HG02938 (cell line): ENCODE measurements at regions not wholly inside any gene's neighbourhood (a gene's known extent, or its start where the extent isn't known, plus 50 kb on each side); places are given as distances from the start of the nearest gene placed in this dataset.
A peak's percentile ranks its signal among the peaks of the same experiment; 100 is the strongest.
"Not testable (repeated sequence)": the region's sequence is repeated elsewhere in the genome, so short reads cannot be mapped to it uniquely, and the experiment has no call there.

Experiments used
- ATAC-seq: cut with Tn5 transposase; IDR thresholded peaks from one replicate; pipeline ENCODE4 v1.9.1; 2021; ENCODE audit warnings: mild to moderate bottlenecking, moderate library complexity; ENCODE audit not compliant: unreplicated experiment

DNA sequence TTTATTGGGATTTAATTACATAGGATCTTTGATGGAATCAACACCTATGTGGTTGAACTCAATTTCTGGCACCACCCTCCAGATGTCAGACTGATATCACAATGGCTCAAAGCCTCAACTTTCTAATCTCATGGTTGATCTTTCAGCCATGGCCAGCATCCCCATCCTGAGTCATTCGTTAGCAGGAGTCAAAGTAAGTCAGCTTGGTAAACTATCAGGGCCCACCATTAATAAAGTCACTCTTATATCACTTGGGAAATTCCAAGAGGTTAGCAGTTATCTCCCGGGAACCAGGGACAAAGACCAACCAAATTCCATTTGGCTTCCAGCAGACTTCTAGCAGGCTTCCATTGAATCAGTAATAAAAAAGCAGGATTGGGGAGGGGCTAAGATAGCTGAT lies 50.7 kb upstream of the TNFSF4 start:
- no peak for ATAC-seq

DNA sequence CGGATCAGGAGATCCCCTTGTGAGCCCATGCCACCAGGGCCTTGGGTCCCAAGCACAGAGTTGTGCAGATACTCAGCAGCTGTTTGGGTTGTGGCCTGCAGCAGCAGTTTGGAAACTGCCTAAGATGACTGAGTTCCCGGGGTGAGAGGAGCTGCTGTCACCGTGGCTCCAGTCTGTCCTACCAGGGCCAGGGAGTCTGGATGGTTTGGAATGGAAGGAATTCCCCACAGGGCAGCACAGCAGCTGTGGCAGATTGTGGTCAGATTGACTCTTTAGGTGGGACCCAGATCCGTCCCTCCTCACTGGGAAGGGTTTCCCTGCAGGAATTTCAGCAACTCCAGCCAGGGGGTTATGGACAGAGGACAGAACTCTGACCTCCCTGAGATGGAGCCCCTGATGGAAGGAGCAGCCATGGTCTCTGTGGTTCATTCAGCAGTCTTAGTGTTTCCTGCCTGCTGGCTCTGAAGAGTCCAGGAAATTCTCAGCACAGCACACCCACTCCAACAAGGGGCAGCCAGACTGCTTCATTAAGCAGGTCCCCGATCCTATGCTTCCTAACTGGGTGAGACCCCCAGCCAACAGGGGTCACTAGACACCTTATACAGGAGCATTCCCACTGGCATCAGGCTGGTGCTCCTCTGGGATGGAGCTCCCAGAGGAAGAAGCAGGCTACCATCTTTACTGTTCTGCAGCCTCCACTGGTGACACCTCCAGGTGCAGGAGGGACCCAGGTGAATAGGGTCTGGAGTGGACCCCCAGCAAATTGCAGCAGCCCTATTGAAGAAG lies 51.5 kb upstream of the TNFSF4 start:
- ATAC-seq: no peak

DNA sequence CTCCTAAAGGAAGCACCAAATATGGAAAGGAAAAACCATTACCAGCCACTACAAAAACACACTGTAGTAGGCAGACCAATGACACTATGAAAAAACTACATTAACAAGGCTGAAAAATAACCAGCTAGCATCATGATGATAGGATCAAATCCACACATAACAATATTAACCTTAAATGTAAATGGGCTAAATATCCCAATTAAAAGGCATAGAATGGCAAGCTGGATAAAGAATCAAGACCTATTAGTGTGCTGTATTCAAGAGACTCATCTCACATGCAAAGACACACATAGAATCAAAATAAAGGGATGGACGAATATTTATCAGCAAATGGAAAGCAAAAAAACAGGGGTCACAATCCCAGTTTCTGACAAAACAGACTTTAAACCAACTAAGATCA lies 53.2 kb upstream of the TNFSF4 start:
- ATAC-seq: not testable (repeated sequence)

DNA sequence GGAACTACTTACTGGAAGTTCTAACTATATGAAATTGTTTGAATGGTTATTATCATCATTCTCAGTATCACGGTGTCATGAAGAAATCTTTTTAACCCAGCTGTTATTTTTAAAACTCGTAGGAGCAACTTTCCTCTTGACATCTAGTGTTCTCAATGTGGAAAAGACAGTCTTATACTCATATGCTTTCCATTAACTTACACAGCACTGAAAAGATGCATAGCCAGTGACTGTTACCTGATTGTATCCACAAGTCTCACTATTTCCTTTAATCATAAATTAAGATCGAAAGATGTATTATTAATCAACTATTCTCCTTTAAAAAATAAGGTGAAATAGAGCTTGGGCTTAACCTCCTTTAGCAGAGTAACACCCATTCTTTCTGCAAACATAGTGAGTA lies 59.7 kb upstream of the TNFSF4 start:
- ATAC-seq: no peak

DNA sequence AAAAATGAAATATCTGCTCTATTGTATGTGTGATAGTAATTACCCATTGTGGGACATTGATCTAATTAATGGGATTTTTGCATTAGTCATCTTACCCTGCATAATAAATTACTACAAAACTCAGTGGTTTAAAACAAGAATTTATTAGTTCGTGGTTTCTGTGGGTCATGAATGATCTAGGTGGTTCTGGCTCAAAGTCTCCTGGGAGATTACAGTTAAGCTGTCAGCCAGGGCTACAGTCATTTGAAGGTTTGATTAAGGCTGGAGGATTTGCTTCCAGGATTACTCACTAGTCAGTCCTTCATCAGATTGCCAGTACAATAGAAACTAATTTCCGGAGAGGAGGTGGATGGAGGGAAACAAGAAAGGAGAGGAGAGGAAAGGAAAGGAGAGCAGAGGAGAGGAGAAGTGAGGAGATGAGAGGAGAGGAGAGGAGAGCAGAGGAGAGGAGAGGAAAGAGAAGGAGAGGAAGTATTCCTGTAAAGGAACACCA lies 60.4 kb upstream of the TNFSF4 start:
- ATAC-seq: no peak

DNA sequence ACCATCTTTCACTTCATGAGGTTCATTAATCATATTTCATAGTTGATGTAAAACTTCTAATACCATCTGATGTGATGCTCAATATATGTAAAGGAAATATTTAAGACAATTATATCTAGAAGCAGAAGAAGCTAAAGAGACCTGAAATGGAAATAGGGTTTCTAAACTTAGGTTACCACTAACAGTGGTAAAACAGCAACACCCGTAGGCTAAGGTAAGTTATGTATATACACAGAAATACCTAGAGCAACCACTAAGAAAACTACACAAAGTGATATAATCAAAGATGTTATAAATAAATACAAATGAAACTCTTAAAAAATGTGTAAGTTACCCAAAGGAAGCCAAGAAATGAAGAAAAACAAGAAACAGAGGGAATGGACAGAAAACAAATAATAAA lies 61.1 kb upstream of the TNFSF4 start:
- no peak for ATAC-seq

DNA sequence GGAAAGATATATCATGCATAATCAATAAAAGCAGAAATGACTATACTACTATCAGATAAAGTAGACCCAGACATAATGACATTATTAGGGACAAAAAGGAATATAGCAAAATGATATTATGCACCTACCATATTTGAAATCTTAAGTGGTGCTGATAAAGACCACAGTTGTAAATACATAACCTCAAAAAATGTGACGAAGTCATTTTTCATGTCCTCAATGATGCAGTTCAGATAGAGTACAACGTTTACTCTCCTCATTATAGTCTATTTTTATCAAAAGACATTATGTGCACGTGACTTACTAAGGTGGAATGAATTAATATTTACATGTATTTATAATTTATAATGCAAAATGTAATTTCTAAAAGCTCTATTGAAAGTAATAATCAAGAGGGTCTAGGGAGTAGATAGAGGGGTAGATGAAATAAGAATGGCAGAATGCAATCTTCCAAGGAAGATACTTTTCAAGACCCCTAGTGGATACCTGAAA lies 61.7 kb upstream of the TNFSF4 start:
- ATAC-seq: no peak

DNA sequence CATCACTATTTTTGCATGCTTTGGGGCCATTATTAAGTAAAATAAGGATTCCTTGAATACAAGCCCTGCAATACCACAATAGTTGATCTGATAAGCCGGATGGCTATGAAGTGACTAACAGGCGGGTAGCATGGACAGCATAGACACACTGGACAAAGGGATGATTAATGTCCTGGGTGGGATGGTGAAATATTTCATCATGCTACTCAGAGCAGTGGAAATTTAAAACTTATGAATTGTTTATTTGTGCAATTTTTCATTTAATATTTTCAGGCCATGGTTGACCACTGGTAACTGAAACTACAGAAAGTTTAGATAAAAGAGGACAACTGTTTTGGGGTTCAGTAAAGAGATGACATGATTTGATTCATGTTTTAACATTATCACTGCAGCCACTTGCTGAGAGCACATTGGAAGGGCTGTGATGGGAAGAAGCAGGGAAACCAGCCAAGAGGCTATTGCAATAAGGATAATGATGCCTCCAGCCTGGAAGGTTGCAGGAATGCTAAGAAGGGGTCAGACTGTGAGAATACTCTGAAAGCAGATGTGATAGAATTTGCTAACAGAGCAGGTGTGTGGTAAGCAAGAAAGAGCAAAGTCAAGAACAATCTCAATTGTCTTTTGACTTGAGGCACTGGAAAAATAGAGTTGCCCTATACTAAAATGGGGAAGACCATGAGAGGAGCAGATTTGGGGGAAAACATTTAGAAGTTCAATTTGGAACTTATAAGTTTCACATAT lies 62.5 kb upstream of the TNFSF4 start:
- no peak for ATAC-seq

DNA sequence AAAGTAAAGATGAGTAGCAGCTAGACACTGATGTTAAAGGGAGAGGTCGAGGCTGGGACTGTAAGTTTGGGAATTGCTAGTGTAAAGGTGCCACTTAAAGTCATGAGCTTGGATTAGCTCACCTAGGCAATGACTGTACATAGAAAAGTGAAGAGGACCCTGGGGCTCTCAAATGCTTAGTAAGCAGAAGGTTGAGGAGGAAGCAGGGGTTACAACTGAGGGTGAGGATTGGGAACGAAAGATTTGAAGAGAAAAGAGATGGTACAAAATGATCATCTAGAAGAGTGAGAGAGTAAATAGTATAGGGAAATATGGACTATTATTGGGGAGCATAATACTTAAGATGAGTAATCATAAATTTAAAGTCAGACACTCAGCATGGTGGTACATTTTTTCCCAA lies 63.1 kb upstream of the TNFSF4 start:
- ATAC-seq: no peak

DNA sequence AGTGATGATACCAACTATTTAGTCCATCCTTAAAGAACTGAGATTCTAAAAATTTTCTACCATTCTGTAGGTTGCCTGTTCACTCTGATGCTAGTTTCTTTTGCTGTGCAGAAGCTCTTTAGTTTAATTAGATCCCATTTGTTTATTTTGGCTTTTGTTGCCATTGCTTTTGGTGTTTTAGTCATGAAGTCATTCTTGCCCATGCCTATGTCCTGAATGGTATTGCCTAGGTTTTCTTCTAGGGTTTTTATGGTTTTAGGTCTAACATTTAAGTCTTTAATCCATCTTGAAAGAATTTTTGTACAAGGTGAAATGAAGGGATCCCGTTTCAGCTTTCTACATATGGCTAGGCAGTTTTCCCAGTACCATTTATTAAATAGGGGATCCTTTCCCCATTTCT lies 63.9 kb upstream of the TNFSF4 start:
- ATAC-seq: not testable (repeated sequence)

DNA sequence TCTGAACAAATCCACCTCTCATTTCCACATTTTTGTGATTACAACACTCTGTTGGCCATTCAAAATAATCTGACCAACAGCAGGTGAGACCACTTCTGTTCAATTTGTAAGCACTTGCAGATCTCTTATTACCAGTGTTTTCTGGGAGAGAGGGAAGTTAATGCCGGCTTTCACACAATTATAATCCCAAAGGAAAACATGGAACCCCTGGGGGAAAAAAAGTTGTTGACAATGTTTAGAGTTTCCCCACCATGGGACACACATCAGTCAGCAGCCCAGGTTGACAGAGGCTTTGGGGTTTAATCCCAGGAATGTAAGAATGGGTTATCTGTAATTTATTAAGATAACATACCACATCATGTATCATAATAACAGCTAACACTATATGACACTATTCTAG lies 68.4 kb upstream of the TNFSF4 start:
- no peak for ATAC-seq

DNA sequence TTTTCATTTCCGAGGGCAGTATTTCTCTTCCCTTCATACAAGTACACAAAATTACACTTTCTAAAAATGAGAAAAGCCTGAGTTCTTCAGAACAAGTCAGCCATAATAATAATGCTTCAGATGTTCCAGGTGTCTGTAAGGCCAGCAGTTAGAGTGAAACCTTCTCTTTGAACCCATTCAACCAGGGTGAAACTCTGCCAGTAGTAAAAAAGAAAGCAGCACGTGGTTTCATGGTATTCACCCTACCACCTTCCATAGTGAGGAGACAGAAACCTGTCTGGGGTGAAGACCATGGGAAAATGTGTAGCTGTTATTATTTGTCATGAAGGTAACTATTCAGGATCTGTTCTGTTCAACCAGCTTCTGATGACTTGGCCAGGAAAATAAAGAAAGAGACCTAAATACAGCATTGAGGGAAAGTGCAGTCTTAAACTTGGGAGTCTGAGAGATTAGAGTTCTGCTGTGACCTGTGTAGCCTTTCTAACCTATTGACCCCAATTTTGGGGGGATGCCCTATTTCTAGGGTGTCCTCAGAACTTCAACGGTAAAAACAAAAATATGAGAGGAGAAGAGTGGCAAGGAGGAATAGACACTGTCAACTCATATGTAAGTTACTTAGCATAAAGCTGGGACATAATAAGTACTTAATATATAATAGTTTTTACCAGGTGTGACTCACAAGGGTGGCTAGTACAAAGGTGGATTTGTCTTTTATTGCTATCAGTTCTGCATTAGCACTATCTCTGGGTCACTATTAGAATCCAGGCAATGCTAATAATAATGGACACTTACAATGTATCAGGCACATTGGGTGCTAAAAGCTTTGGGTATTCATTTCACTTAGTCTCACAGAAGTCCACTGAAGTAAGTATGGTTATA lies 70.0 kb upstream of the TNFSF4 start:
- ATAC-seq: peak; percentile 85

DNA sequence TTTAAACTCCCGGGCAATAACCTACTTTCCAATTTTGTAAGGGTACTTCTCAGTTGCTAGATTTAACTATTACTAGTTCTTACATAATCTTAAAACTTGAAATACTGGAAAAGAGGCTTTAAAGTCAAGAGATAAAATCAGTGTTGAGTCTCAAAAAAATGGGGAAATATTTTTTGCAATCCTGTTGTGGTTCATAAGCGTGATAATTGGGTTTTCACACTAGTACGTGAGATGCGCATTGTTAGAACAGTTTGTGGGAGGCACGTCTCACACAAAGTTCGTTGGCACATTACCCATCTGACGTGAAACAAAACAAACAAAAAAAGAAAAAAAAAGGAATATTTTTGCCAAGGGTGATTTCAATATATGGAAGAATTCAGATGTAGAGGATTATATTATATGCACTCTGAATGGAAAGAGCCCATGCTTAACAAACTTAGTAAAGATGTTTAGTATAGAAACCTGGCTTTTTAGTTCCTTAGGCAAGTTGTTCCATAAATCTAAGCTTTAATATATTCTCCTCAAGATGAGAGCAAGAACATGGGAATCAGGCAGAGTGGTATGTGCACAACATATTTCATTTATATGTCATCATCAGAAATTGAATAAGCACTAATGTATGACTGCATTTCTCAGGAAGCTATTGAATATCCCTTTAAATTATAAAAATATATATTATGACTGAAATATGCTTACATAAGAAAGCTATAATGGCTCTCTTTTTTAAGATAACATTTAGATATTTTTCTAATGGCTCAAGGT lies 73.9 kb upstream of the TNFSF4 start:
- no peak for ATAC-seq

DNA sequence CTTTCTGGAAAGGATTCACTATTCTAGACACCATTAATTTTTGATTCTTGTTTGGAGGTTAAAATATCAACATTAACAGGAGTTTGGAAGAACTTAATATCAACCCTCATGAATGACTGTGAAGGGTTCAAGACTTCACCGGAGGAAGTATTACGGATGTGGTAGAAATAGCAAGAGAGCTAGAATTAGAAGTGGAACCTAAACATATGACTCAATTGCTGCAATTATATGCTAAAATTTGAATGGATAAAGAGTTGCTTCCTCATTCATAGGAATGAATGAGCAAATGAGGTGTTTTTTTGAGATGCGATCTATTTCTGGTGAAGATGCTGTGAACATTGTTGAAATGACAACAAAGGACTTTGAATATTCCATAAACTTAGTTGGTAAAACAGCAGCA lies 77.9 kb upstream of the TNFSF4 start:
- no peak for ATAC-seq

DNA sequence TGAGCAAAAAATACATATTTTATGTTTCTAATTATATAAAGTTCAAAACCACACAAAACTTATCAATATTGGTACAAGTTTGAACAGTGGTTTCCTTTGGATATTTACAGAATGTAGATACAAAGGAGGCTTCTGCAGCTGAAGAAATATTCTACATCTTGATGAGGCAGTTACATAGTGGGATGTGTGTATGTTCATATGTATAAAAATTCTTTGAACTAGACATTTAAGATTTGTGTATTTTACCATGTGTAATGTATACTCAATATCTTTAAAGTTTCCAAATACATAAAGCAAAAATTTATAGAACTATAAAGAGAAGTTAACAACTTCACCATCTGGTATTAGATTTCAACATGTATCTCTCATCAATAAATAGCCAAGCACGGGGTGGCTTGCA lies 80.7 kb upstream of the TNFSF4 start:
- no peak for ATAC-seq

DNA sequence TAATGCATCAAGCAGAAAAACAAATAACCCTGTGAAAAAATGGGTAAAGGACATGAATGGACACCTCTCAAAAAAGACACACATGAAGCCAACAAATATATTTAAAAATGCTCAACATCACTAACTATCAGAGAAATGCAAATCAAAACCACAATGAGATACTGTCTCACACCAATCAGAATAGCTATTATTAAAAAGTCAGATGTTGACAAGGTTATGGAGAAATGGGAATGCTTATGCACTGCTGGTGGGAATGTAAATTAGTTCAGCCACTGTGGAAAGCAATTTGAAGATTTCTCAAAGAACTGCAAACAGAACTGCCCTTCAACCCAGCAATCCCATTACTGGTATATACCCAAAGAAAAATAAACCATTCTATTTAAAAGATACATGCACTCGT lies 86.6 kb upstream of the TNFSF4 start:
- ATAC-seq: no peak

DNA sequence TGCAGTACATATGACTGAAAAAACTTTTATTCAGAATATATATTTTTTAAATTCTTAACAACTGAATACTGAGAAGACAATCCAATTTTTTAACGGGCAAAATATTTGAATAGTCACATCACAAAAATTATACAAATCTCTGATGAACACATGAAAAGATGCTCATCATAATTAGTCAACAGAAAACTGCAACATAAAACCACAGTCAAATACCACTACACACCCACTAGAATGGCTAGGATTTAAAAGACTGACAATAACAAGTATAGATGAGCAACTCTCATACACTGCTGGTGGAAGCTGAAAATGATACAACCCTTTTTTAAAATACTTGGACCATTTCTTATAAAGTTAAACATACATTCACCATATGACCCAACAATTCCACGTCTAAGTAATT lies 87.7 kb upstream of the TNFSF4 start:
- no peak for ATAC-seq

DNA sequence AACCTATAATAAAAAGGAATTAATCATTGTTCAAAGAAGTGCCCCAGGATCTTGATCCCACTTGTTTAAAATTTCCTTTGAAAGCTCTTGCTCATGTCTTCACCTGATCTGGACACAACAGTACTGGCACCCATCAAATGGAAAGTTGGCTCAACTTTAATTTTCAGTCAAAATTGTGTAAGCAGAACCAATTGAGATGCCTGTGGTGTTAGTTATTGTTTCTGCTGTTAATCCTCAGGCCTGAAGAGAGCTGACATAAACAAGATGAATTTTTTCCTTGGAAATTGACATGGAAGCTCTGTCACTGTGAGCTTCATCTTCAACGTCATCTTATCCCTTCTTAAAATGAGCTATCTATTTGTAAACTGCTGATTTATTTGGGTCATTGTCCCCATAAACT lies 88.3 kb upstream of the TNFSF4 start:
- no peak for ATAC-seq

DNA sequence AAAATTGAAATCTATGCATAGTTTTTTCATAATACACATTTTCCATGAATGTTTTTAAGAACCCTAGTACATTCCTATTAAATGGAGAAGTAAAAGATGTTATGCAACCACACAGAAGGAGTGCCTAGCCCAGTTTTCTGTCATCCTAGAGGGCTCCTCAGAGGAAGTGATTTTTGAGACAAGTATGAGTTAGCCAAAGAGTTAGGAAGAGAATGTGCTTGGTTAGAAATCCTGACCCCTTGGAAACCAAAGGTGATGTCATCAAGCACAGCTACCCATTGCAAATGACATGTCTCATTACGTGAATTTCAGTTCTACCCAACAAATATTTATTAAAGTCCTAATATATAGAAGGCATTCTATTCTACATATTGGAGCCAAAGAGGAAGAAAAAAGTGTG lies 88.9 kb upstream of the TNFSF4 start:
- ATAC-seq: no peak

DNA sequence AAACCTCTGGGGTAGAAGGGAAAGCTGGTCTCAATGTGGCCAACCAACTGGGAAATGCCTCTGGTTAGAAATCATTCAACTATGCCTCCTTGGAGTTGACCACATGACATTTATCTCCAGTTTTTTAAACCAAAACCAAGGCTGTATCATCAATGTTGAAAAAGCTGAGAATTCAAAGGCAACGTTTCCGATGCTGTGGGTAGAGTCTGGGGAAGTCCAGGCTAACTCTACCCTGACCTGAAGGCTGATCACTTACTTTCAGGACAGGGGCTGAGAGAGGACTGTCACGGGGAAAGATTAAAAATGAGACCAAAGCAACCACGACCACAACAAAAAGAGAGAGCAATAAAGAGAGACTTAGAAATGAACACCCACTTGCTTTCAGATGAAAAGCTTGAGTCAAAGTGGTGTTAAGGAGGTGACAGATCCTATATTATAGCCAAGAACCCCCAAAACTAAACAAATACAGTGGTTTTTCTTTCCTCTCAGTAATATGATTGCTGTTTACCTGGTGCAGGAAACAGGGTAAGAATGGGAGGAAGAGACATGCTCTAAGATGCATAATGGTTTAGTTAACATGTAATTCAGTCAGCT lies 90.8 kb upstream of the TNFSF4 start:
- ATAC-seq: peak; percentile 92
